ENCODE measurements at regions not wholly inside any gene's neighbourhood (a gene's known extent, or its start where the extent isn't known, plus 50 kb on each side); places are given as distances from the start of the nearest gene placed in this dataset.

DNA sequence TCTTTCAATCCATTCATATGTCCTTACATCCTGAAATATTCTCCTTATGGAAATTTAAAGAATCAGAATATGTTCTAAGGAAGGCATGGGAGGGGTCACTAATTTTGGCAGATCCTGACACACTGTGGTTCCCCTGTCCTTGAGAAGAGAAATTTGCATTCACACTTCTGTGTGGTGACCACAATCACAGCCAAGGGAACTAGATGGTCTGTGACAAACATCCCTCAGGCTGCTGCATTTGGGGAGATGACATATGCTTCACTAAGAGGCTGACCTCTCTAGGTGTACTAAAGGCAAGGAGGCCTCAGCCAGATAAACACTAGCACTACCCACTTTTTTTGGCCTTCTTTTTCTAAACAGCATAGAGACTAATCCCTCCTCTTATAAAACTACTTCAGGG is 129.6 kb downstream of the MREG start:
- no peak overlapping the region for H3K27ac ChIP-seq (ENCODE audit: extremely low read length, insufficient read depth, low read length)

DNA sequence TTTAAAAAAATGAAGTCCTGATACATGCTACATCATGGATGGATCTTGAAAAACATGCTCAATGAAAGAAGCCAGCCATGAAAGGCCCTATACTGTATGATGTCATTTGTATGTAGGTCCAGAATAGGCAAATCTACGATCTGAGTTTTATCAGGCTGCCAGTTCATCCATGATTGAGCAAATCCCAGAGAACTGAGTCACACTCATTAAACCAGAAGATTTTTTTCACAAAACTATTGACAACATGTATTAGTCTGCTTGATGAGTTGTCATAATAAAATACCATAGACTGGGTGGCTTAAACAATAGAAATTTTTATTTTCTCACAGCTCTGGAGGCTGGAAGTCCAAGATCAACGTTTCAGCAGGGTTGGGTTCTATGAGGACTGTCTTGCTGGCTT is 130.7 kb downstream of the MREG start:
- Histone ChIP-seq H4K20me1 (ENCODE audit: insufficient read depth, low read length) (no peaks in the 10 kb centered on the region), H3K36me3 (replicated peaks in 1 of 2; ENCODE audit: control insufficient read depth in 1 of 2, insufficient read depth in 2 of 2, low read length in 2 of 2) (no peaks in the 10 kb centered on the region), H3K4me1 (ENCODE audit: insufficient read depth, low read length) (peaks cover 48% of the 10 kb centered on the region), H3K9ac (ENCODE audit: insufficient read depth, low read depth, low read length) (no peak overlapping the region), H3K79me2 (ENCODE audit: insufficient read depth, low read length) (no peaks in the 10 kb centered on the region), H3K4me2 (ENCODE audit: low read depth, low read length) (no peak overlapping the region), H3K27me3 (ENCODE audit: control insufficient read depth in 1 of 2, insufficient read depth in 2 of 2, low read length in 2 of 2) (no peaks in the 10 kb centered on the region), H3K9me3 (ENCODE audit: low read length) (peaks cover 3% of the 10 kb centered on the region; the same call in 1 of the 2 replicates), H2AFZ (ENCODE audit: low read length) (no peak overlapping the region), H3K27ac (ENCODE audit: extremely low read length, insufficient read depth, low read length) (no peak overlapping the region), H3K4me3 (replicated peaks in 1 of 3; ENCODE audit: insufficient read depth in 1 of 3, low read depth in 2 of 3, low read length in 3 of 3) (no peak overlapping the region)
- 69% methylated on average over 2 of the region's 2 CpGs for WGBS (ENCODE audit: low lambda C conversion rate)
- no TSS peak for BruUV-seq (replicated peaks)
- FAIRE-seq (no peak), ATAC-seq (no peak), DNase-seq (ENCODE audit: low spot score) (no peak)
- in situ Hi-C loops (cut with HindIII; ENCODE audit: extremely low pct_ligation_motif_present, low pct_unique_long_range_greater_than_20kb) (no loop called here), intact Hi-C loops (cut with micrococcal nuclease; ENCODE audit: unreplicated experiment) (no loop called here)
- TF ChIP-seq TFDP1 (CRISPR knock-in tag; IDR thresholded peaks at IDR 0.05; ENCODE audit: borderline replicate concordance) (no peak), ZNF207 (IDR thresholded peaks at IDR 0.05; ENCODE audit: borderline replicate concordance) (no peak), ATF7 (IDR thresholded peaks at IDR 0.05) (peak; percentile 49), ATF7 (CRISPR knock-in tag; IDR thresholded peaks at IDR 0.05) (no peak)
- CTCF ChIA-PET (ENCODE audit: low intra/inter-chr PET ratio, low total read pairs): no interaction called here
- POLR2A ChIA-PET: no interaction called here

More for the DNA sequence above, 129.6 kb downstream of the MREG start:
- POLR2A ChIA-PET: no interaction called here
- DNase-seq (ENCODE audit: low spot score): no peak
- Histone ChIP-seq H3K4me3 (replicated peaks in 1 of 3; ENCODE audit: insufficient read depth in 1 of 3, low read depth in 2 of 3, low read length in 3 of 3) (no peak overlapping the region), H3K9ac (ENCODE audit: insufficient read depth, low read depth, low read length) (no peak overlapping the region), H3K4me2 (ENCODE audit: low read depth, low read length) (no peak overlapping the region), H4K20me1 (ENCODE audit: insufficient read depth, low read length) (no peaks in the 10 kb centered on the region), H3K9me3 (ENCODE audit: low read length) (no peaks in the 10 kb centered on the region), H3K79me2 (ENCODE audit: insufficient read depth, low read length) (no peaks in the 10 kb centered on the region), H3K36me3 (replicated peaks in 1 of 2; ENCODE audit: control insufficient read depth in 1 of 2, insufficient read depth in 2 of 2, low read length in 2 of 2) (no peaks in the 10 kb centered on the region), H3K27me3 (ENCODE audit: control insufficient read depth in 1 of 2, insufficient read depth in 2 of 2, low read length in 2 of 2) (no peaks in the 10 kb centered on the region), H2AFZ (ENCODE audit: low read length) (no peak overlapping the region), H3K4me1 (ENCODE audit: insufficient read depth, low read length) (peaks cover 37% of the 10 kb centered on the region)
- intact Hi-C loops (cut with micrococcal nuclease; ENCODE audit: unreplicated experiment) (no loop called here), in situ Hi-C loops (cut with HindIII; ENCODE audit: extremely low pct_ligation_motif_present, low pct_unique_long_range_greater_than_20kb) (no loop called here)
- TF ChIP-seq ZNF260 (CRISPR knock-in tag; IDR thresholded peaks at IDR 0.05; ENCODE audit: borderline replicate concordance, low read depth) (no peak), ZNF619 (CRISPR knock-in tag; IDR thresholded peaks at IDR 0.05) (no peak), KAT8 (CRISPR knock-in tag; IDR thresholded peaks at IDR 0.05) (no peak)
- no TSS peak for BruUV-seq (replicated peaks)
- FAIRE-seq: no peak
- CTCF ChIA-PET (ENCODE audit: low intra/inter-chr PET ratio, low total read pairs): no interaction called here
- ATAC-seq: no peak

Data from HepG2 (cell line).